ENCODE measurements at regions not wholly inside any gene's neighbourhood (a gene's known extent, or its start where the extent isn't known, plus 50 kb on each side); places are given as distances from the start of the nearest gene placed in this dataset.
"Not testable (repeated sequence)": the region's sequence is repeated elsewhere in the genome, so short reads cannot be mapped to it uniquely, and the experiment has no call there.

DNA sequence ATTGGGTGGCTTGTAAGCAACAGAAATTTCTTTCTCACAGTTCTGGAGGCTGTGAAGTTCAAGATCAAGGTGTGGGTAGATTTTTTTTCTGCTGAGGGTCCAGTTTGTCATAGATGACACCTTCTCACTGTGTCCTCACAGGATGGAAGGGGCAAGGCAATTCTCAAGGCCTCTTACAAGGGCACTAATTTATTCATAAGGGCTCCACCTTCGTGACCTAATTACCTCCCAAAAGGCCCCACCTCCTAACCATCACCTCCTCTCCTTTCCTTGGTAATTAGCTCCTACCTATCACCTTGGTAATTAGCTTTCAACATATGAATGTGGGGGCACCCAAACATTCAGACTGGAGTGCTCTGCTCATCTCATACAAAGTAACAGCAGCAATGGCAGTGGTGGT, 92.3 kb upstream of the CD44 start:
- peak overlapping the region; percentile 78 for H3K27ac Mint-ChIP-seq
- DNase-seq (no peak), ATAC-seq (no peak)
- peaks cover 77% of the 10 kb centered on the region for H3K4me1 Mint-ChIP-seq
- H3K9me3 Mint-ChIP-seq = peaks cover 10% of the 10 kb centered on the region
- H3K27me3 Mint-ChIP-seq = no peaks in the 10 kb centered on the region
- peaks cover 9% of the 10 kb centered on the region for H3K36me3 Mint-ChIP-seq (ENCODE audit: low read depth)
- no peak overlapping the region for H3K4me3 Mint-ChIP-seq

DNA sequence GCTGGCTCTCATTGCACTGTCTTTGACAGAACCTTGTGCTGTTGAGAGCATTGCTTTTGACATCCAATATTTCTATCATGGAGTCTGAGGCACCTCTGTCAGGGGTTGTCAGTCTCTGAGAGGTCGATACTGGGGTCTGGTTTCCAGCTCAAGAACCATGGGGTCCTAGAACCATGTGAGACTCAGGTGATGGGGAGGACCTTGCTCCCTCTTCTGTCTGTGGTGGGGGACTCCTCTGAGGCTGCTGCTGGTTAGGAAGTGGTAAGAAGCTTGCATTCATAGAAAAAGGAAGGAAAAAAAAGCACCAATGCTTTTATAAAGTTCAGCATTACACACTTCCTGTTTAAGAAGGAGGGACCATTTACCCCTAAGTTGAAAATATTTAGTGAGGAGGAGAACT, 91.8 kb upstream of the CD44 start:
- Mint-ChIP-seq H3K9me3 (peaks cover 10% of the 10 kb centered on the region), H3K27ac (peak overlapping the region; percentile 78), H3K27me3 (no peaks in the 10 kb centered on the region), H3K36me3 (ENCODE audit: low read depth) (peaks cover 9% of the 10 kb centered on the region), H3K4me1 (peaks cover 74% of the 10 kb centered on the region), H3K4me3 (peak overlapping the region; percentile 45)
- ATAC-seq (peak; percentile 53), DNase-seq (no peak)

GRCh38 chr11:35047769-35048168, 91.2 kb upstream of the CD44 start:
- peak overlapping the region; percentile 78 for H3K27ac Mint-ChIP-seq
- peaks cover 76% of the 10 kb centered on the region for H3K4me1 Mint-ChIP-seq
- DNase-seq (no peak), ATAC-seq (no peak)
- peaks cover 9% of the 10 kb centered on the region for H3K36me3 Mint-ChIP-seq (ENCODE audit: low read depth)
- H3K9me3 Mint-ChIP-seq = peaks cover 10% of the 10 kb centered on the region
- no peaks in the 10 kb centered on the region for H3K27me3 Mint-ChIP-seq
- no peak overlapping the region for H3K4me3 Mint-ChIP-seq

DNA sequence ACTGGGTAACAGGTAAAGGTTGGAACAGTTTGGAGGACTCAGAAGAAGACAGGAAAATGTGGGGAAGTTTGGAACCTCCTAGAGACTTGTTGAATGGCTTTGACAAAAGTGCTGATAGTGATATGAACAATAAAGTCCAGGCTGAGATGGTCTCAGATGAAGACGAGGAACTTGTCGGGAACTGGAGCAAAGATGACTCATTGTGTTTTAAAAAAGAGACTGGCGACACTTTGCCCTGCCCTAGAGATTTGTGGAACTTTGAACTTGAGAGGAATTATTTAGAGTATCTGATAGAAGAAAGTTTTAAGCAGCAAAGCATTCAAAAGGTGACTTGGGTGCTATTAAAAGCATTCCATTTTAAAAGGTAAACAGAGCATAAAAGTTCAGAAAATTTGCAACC, 90.6 kb upstream of the CD44 start:
- peaks cover 11% of the 10 kb centered on the region for H3K36me3 Mint-ChIP-seq (ENCODE audit: low read depth)
- not testable (repeated sequence) for ATAC-seq, DNase-seq, H3K27me3 Mint-ChIP-seq, H3K27ac Mint-ChIP-seq, H3K4me3 Mint-ChIP-seq, H3K9me3 Mint-ChIP-seq
- peaks cover 74% of the 10 kb centered on the region for H3K4me1 Mint-ChIP-seq

GRCh38 chr11:35049859-35050531, 89.0 kb upstream of the CD44 start:
- Mint-ChIP-seq H3K4me1 (peaks cover 66% of the 10 kb centered on the region), H3K4me3 (peak overlapping the region; percentile 62), H3K27ac (peak overlapping the region; percentile 35), H3K9me3 (peaks cover 10% of the 10 kb centered on the region), H3K36me3 (ENCODE audit: low read depth) (peaks cover 11% of the 10 kb centered on the region), H3K27me3 (no peaks in the 10 kb centered on the region)
- no peak for DNase-seq
- ATAC-seq = no peak

DNA sequence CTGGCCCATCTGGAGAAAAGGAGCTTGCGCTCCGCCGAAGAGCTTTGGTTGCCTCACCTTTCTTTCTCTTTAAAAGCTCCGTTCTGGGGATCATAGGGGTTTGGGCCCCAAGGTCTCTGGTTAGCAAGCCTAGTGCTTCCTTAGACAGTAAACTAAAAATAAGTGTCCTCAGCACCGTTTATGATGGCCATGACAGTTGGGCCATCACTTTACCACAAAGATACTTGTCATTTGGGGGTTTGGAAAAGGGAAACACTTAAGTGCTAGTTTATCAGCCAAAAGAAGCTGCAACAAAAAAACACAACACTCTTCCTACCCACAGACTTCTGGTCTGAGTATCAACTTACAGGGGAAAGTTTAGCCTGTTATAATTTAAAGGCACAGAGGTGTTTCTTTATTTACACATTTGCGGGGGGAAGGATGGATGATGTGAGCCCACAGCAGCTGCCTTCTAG, 88.4 kb upstream of the CD44 start:
- Mint-ChIP-seq H3K27ac (peak overlapping the region; percentile 35), H3K27me3 (no peaks in the 10 kb centered on the region), H3K9me3 (peaks cover 12% of the 10 kb centered on the region), H3K4me3 (peak overlapping the region; percentile 62), H3K36me3 (ENCODE audit: low read depth) (peaks cover 17% of the 10 kb centered on the region), H3K4me1 (peaks cover 60% of the 10 kb centered on the region)
- ATAC-seq = no peak
- no peak for DNase-seq

DNA sequence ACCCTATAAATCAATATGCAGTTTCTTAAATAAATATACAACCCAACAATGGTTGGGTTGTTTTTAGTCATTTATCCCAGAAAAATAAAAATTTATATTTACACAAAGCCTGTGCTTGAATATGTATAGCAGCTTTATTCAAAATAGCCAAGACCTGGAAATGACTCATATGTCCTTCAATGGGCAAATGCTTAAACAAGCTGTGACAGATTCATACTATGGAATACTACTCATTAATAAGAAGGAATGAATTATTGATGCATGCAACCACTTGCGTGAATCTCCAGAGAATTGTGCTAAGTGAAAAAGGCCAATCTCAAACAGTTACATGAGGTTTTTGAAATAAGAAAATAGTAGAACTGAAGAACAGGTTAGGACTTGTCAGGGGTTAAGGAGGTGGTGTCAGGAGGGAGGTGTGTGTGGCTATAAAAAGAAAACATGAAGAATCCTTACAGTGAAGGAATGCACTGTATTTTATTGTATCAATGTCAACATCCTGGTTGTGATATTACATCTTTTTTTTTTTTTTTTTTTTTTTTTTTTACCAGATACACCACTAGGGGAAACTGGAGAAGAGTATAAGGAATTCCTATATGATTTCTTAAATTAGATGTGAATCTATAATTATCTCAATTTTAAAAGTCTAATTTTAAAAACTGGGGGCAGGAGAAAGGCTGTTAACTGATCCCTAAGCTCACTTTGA, 82.4 kb upstream of the CD44 start:
- H3K27ac Mint-ChIP-seq = peak overlapping the region; percentile 60
- peaks cover 47% of the 10 kb centered on the region for H3K4me1 Mint-ChIP-seq
- H3K36me3 Mint-ChIP-seq (ENCODE audit: low read depth) = peaks cover 25% of the 10 kb centered on the region
- peaks cover 26% of the 10 kb centered on the region for H3K9me3 Mint-ChIP-seq
- no peaks in the 10 kb centered on the region for H3K27me3 Mint-ChIP-seq
- DNase-seq (no peak), ATAC-seq (no peak)
- no peak overlapping the region for H3K4me3 Mint-ChIP-seq

- Mint-ChIP-seq H3K27me3 (no peaks in the 10 kb centered on the region), H3K4me1 (peaks cover 46% of the 10 kb centered on the region), H3K9me3 (peaks cover 26% of the 10 kb centered on the region), H3K36me3 (ENCODE audit: low read depth) (peaks cover 23% of the 10 kb centered on the region), H3K27ac (no peak overlapping the region), H3K4me3 (no peak overlapping the region)
- ATAC-seq (peak; percentile 71), DNase-seq (no peak)
Measured at GRCh38 chr11:35057926-35058668, 80.9 kb upstream of the CD44 start.

- Mint-ChIP-seq H3K27ac (peak overlapping the region; percentile 56), H3K4me3 (peak overlapping the region; percentile 3), H3K27me3 (no peaks in the 10 kb centered on the region), H3K4me1 (peaks cover 46% of the 10 kb centered on the region), H3K9me3 (peaks cover 26% of the 10 kb centered on the region), H3K36me3 (ENCODE audit: low read depth) (peaks cover 23% of the 10 kb centered on the region)
- no peak for DNase-seq
- ATAC-seq = no peak
Measured at GRCh38 chr11:35058669-35059434, 80.1 kb upstream of the CD44 start.

GRCh38 chr11:35061516-35062440, 77.2 kb upstream of the CD44 start:
- Mint-ChIP-seq H3K4me1 (peaks cover 49% of the 10 kb centered on the region), H3K27me3 (peaks cover 2% of the 10 kb centered on the region), H3K9me3 (peaks cover 14% of the 10 kb centered on the region), H3K36me3 (ENCODE audit: low read depth) (peaks cover 9% of the 10 kb centered on the region), H3K27ac (no peak overlapping the region), H3K4me3 (no peak overlapping the region)
- DNase-seq = no peak
- ATAC-seq = no peak

- Mint-ChIP-seq H3K4me1 (peaks cover 49% of the 10 kb centered on the region), H3K4me3 (no peak overlapping the region), H3K9me3 (peaks cover 6% of the 10 kb centered on the region), H3K27me3 (peaks cover 2% of the 10 kb centered on the region), H3K27ac (no peak overlapping the region), H3K36me3 (ENCODE audit: low read depth) (peaks cover 9% of the 10 kb centered on the region)
- ATAC-seq (no peak), DNase-seq (no peak)
Measured at GRCh38 chr11:35063488-35063931, 75.5 kb upstream of the CD44 start.

GRCh38 chr11:35064114-35064800, 74.7 kb upstream of the CD44 start:
- peaks cover 2% of the 10 kb centered on the region for H3K27me3 Mint-ChIP-seq
- H3K9me3 Mint-ChIP-seq = peaks cover 10% of the 10 kb centered on the region
- ATAC-seq = no peak
- H3K4me3 Mint-ChIP-seq = no peak overlapping the region
- H3K27ac Mint-ChIP-seq = no peak overlapping the region
- DNase-seq = no peak
- peaks cover 6% of the 10 kb centered on the region for H3K36me3 Mint-ChIP-seq (ENCODE audit: low read depth)
- peaks cover 48% of the 10 kb centered on the region for H3K4me1 Mint-ChIP-seq

- H3K4me1 Mint-ChIP-seq = peaks cover 46% of the 10 kb centered on the region
- H3K9me3 Mint-ChIP-seq = peaks cover 20% of the 10 kb centered on the region
- ATAC-seq (no peak), DNase-seq (no peak)
- H3K27ac Mint-ChIP-seq = no peak overlapping the region
- no peak overlapping the region for H3K4me3 Mint-ChIP-seq
- peaks cover 2% of the 10 kb centered on the region for H3K27me3 Mint-ChIP-seq
- H3K36me3 Mint-ChIP-seq (ENCODE audit: low read depth) = peaks cover 17% of the 10 kb centered on the region
Measured at GRCh38 chr11:35065566-35065965, 73.4 kb upstream of the CD44 start.
